HUES48 (cell line): ENCODE measurements at regions not wholly inside any gene's neighbourhood (a gene's known extent, or its start where the extent isn't known, plus 50 kb on each side); places are given as distances from the start of the nearest gene placed in this dataset.

ENCODE experiments used
- H3K27ac ChIP-seq: one replicate; pipeline ENCODE4 v1.7.0; 2013; ENCODE audit warnings: low read depth, low read length, inconsistent platforms
- H3K27me3 ChIP-seq: 2 replicates; pipeline ENCODE4 v1.6.1; 2013; ENCODE audit warnings: mild to moderate bottlenecking, low read length; ENCODE audit not compliant: control insufficient read depth, insufficient read depth
- H3K36me3 ChIP-seq: 2 replicates; pipeline ENCODE4 v1.6.1; 2013; ENCODE audit warnings: low read length; ENCODE audit not compliant: control insufficient read depth, insufficient read depth
- H3K4me1 ChIP-seq: 2 replicates; pipeline ENCODE4 v1.6.1; 2013; ENCODE audit warnings: mild to moderate bottlenecking, low read length; ENCODE audit not compliant: control insufficient read depth, insufficient read depth
- H3K4me3 ChIP-seq: 2 replicates; pipeline ENCODE4 v1.5.1; 2013; ENCODE audit warnings: mild to moderate bottlenecking, low read depth, low read length
- H3K9ac ChIP-seq: 2 replicates; pipeline ENCODE4 v1.6.1; 2013; ENCODE audit warnings: mild to moderate bottlenecking, low read depth, low read length, moderate library complexity
- H3K9me3 ChIP-seq: 2 replicates; pipeline ENCODE4 v1.6.1; 2013; ENCODE audit warnings: low read length; ENCODE audit not compliant: control insufficient read depth, insufficient read depth

DNA sequence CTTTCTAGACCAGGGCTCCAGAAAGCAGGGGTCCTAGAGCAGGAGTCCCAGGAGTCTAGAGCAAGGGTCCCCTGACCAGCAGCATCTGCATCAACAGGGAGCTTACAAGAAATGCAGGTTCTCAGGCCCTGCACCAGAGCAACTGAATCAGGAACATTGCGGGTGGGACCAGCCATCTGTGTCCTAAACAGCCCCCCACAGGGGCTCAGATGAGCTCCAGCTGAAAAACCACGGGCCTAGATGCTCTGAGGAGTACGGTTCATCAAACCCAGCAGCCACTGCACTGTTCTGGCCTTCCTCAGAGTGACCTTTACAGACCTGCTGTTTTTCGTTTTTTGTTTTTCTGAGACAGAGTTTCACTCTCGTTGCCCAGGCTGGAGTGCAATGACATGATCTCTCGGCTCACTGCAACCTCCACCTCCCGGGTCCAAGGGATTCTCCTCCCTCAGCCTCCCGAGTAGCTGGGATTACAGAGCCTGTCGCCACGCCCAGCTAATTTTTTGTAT is 438.2 kb downstream of the SOX9 start:
- no peaks in the 10 kb centered on the region for H3K36me3 ChIP-seq
- H3K9ac ChIP-seq, result no peak overlapping the region
- H3K4me3 ChIP-seq, result no peak overlapping the region
- no peaks in the 10 kb centered on the region for H3K27me3 ChIP-seq
- no peaks in the 10 kb centered on the region for H3K9me3 ChIP-seq
- no peaks in the 10 kb centered on the region for H3K4me1 ChIP-seq
- no peak overlapping the region for H3K27ac ChIP-seq

DNA sequence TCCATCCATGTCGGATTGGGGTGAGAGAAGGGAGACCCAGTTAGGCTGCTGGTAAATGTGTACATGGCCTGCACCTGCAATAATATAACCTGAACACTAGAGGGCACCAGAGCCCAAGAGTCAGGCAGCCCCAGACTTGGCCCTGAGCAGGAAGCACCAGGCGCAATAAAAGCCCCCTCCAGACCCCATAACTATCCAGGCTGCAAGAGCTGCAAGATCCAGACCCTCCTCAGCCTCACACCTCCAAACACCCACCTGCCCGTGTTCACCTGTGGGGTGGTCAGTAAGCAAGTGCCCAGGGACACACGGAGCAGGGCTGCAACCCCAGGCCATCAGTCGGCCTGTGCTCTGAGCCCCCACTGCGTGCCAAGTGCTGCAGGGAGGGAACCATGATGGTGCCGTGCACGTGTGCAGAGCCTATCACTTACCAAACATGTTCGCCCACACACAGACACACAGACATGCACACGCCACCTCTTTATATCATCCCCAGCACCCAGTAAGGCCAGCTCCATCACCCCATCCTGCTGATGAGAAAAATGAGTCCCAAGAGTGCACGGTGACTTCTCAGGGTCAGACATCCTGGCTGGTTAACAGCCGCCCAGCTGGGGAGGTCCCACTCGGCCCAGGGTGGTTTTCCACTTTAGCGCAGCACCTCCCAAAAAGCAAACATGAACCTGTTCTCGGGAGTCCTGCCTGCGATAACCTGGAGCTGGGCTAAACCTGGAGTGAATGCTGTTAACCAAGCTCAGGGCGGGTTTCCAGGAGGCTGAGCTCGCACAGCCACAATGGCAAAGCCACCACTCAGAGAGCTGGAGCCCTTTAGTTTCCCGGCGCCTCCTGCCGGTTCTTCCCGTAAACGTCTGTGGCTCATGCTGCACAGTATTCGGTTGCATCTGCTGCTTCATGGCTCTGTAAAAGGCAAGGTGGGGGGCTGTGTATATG is 439.8 kb downstream of the SOX9 start:
- Histone ChIP-seq H3K27me3 (no peaks in the 10 kb centered on the region), H3K9me3 (no peaks in the 10 kb centered on the region), H3K9ac (no peak overlapping the region), H3K36me3 (no peaks in the 10 kb centered on the region), H3K4me3 (no peak overlapping the region), H3K27ac (no peak overlapping the region), H3K4me1 (no peaks in the 10 kb centered on the region)

DNA sequence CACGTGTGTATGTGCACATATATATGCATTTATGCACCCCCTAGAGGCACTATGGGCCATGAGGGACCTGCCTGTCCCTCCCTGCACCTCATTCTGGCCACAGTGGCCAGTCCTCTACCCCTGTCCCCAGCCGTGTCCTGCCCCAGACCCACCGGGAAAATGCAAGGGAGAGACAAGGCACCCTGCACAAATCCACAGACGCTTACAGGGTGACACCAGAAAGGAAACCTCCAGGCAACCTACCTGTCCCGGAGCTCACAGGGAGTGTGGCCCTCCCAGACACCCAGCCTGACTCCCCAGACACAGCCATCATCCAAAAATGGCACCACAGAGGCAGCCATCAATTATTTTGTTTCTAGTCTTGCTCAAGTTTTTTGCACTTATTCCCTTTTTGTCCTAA is 440.4 kb downstream of the SOX9 start:
- no peak overlapping the region for H3K27ac ChIP-seq
- no peak overlapping the region for H3K4me3 ChIP-seq
- H3K36me3 ChIP-seq, result no peaks in the 10 kb centered on the region
- no peaks in the 10 kb centered on the region for H3K9me3 ChIP-seq
- no peak overlapping the region for H3K9ac ChIP-seq
- no peaks in the 10 kb centered on the region for H3K4me1 ChIP-seq
- no peaks in the 10 kb centered on the region for H3K27me3 ChIP-seq

DNA sequence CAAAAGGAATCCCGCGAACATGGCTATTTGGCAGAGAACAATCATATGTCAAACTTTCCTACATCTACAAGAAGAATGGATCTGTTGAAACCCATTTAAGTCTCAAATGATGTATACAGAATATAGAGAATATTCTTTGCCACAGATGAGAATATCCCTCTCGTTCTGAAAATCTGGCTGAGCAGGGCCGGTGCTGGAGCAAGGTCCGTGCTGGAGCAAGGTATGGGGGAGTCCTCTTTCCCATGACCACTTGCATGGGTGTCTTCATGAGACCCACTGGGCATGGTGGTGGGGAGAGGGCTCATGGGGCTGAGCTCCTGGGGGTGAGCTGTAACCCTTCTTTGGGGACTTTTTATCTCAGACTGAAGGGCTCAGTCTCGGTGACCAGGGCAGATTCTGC is 440.9 kb downstream of the SOX9 start:
- H3K27me3 ChIP-seq, result no peaks in the 10 kb centered on the region
- no peak overlapping the region for H3K27ac ChIP-seq
- no peaks in the 10 kb centered on the region for H3K4me1 ChIP-seq
- H3K36me3 ChIP-seq, result no peaks in the 10 kb centered on the region
- H3K4me3 ChIP-seq, result no peak overlapping the region
- no peaks in the 10 kb centered on the region for H3K9me3 ChIP-seq
- no peak overlapping the region for H3K9ac ChIP-seq

DNA sequence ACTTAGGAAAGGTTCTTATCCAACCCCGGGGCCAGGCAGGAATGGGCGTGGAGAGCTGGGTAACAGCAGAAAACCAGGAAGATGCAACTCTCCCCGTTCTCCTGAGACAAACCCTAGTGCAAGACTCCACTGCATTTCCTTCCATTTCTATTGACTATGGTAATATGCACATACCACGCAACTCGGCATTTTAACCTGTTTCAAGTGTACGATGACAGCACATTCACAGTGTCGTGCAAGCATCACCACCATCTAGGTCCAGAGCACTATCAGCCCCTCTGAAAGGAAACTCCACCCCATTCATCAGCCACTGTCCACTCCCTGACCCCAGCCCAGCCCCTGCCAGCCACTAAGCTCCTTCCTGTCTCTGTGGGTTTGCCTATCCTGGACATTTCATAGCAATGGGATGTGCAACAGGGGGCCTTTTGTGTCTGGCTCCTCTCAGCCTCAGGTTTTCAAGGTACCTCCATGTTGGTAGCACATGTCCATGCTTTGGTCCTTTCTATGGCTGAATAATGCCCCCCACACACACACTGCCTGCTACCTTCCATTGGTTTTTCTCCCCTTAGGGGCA is 441.9 kb downstream of the SOX9 start:
- Histone ChIP-seq H3K36me3 (no peaks in the 10 kb centered on the region), H3K9ac (no peak overlapping the region), H3K27ac (no peak overlapping the region), H3K4me1 (no peaks in the 10 kb centered on the region), H3K27me3 (no peaks in the 10 kb centered on the region), H3K9me3 (no peaks in the 10 kb centered on the region), H3K4me3 (no peak overlapping the region)

DNA sequence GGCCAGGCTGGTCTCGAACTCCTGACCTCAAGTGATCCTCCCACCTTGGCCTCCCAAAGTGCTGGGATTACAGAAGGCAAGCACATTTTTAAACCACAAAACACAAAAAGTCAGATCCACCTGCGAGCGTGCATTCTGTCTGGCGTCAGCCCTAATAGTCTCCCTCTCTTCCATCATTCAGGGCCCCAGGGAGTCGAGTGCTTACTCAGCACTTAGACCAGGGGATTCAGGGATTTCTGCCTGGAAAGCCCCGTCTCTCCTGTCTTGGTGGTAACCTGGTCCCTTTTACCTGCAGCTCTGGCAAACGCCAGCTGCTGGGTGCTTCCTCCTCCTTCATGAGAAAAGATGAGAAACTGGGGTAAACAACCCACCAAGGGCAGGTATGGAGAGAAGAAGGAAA is 443.1 kb downstream of the SOX9 start:
- Histone ChIP-seq H3K27me3 (no peaks in the 10 kb centered on the region), H3K4me1 (no peaks in the 10 kb centered on the region), H3K9ac (no peak overlapping the region), H3K4me3 (no peak overlapping the region), H3K36me3 (no peaks in the 10 kb centered on the region), H3K9me3 (no peaks in the 10 kb centered on the region), H3K27ac (no peak overlapping the region)

DNA sequence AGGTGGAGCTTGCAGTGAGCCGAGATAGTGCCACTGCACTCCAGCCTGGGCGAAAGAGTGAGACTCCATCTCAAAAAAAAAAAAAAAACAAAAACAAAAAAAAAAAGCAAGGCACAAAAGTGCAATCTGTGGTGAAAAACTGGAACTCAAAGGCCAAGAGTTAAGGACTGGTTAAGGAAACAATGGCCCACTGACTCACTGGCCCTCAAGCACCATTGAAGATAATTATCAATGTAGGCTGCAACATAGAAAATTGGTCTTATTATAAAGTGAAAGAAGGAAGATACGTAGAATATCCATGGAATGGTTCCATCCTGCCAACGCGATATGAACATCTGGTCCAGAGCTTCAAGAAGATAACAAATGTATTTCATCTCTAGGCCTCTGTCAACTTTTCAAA is 444.2 kb downstream of the SOX9 start:
- Histone ChIP-seq H3K4me3 (no peak overlapping the region), H3K4me1 (no peaks in the 10 kb centered on the region), H3K27me3 (no peaks in the 10 kb centered on the region), H3K9ac (no peak overlapping the region), H3K27ac (no peak overlapping the region), H3K9me3 (no peaks in the 10 kb centered on the region), H3K36me3 (no peaks in the 10 kb centered on the region)

DNA sequence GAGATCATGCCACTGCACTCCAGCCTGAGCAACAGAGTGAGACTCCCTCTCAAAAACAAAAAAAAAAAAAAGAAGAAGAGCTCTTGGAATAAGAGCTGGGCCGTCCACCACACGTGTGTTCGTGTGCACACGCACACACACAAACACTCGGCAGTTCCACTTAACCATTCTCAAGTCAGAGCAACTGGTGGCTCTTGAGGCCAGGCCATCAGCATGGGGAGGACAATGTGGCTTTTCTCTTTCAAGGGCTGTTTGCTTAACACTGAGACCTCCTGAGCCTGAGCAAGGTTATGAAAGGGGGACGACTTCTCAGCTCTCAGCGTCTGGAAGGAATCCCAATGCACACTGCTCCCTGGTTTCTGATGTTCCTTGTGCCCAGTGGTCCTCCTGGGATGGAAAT is 444.9 kb downstream of the SOX9 start:
- Histone ChIP-seq H3K9me3 (no peaks in the 10 kb centered on the region), H3K36me3 (no peaks in the 10 kb centered on the region), H3K27me3 (no peaks in the 10 kb centered on the region), H3K4me3 (no peak overlapping the region), H3K4me1 (no peaks in the 10 kb centered on the region), H3K9ac (no peak overlapping the region), H3K27ac (no peak overlapping the region)

DNA sequence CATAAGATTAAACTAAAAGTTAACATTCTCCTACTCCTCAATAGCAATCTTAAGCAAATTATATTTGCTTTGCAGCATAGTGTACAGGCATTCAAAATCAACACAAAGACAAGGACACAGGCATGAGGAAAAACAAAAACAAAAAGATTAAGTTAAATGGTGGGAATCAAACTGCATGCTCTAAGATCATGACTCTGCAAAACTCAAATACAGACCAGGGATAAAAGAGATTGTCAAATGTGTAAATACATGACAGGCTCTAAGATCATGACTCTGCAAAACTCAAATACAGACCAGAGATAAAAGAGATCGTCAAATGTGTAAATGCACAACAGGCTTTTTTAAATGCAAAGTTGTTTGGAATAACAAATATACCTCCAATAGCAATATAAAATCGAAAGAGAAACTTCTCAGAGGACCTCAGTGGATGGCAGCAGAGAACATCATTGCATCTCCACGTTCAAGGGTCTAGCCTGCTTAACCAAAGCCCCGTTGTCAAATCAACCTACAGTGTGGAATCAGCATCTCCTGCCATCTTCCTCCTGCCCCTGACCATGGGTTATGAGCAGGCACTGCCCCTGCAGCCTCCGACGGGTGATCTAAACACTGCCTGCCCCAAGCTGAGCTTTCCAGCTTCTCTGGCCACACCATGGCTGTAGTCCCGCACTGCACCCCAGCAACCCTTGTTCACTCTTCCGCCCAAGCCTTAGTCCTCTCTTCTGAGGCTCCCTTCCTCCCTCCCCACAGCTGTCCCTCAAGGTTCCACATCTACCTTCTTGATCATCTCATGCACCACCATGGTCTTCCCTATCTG is 446.1 kb downstream of the SOX9 start:
- Histone ChIP-seq H3K4me3 (no peak overlapping the region), H3K27me3 (no peaks in the 10 kb centered on the region), H3K9ac (no peak overlapping the region), H3K4me1 (no peaks in the 10 kb centered on the region), H3K36me3 (no peaks in the 10 kb centered on the region), H3K27ac (no peak overlapping the region), H3K9me3 (no peaks in the 10 kb centered on the region)

DNA sequence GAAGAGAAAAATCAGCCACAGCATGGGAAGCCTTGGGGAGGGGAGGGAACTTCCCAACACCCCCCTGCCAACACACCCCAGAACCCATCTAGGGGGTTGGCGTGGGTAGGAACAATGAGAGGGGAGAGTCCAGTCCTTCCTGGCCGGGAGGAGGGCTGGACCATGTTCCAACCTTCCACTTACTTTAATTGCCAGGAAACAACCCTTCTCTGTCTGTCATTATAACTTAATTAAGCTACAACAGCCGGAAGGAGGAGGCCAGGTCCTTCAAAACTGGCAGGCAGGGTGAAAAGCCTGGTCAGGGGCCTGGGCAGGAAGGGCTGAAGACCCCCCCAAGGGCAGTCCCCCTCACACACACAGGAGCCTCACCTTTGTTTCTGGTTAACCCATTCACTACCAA is 447.0 kb downstream of the SOX9 start:
- Histone ChIP-seq H3K9me3 (no peaks in the 10 kb centered on the region), H3K27ac (no peak overlapping the region), H3K4me1 (no peaks in the 10 kb centered on the region), H3K27me3 (no peaks in the 10 kb centered on the region), H3K9ac (no peak overlapping the region), H3K36me3 (no peaks in the 10 kb centered on the region), H3K4me3 (no peak overlapping the region)
